ENCODE measurements at regions not wholly inside any gene's neighbourhood (a gene's known extent, or its start where the extent isn't known, plus 50 kb on each side); places are given as distances from the start of the nearest gene placed in this dataset.
A peak's percentile ranks its signal among the peaks of the same experiment; 100 is the strongest.

DNA sequence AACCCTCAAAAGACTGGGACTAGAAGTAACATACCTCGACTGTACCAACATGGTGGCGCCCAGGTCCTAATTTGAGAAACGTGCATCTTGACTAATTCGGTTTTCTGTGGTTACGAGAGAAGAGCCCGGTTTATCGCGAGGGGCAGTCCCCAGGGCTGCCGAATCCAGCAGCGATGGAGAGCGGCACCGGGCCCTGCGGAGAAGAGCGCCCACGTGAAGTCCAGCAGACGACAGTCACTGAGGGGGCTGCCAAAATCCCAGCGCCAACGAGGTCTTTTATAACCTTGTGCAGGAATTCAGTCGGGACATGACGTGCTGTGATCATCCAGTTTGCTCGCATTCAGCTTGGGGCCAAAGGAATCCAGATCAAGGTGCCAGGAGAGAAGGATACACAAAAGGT lies 187.5 kb upstream of the SLITRK2 start:
- H3K9me3 ChIP-seq (ENCODE audit: control insufficient read depth, low read depth, low read length), result peaks cover 14% of the 10 kb centered on the region
- H3K27ac ChIP-seq (ENCODE audit: low read length), result no peak overlapping the region
- WGBS (ENCODE audit: insufficient coverage, low lambda C conversion rate), result no CpG with 5 or more reads among the region's 21 CpGs
- no peak for DNase-seq
- no peak overlapping the region for H3K4me3 ChIP-seq (ENCODE audit: low read length)
- no peaks in the 10 kb centered on the region for H3K4me1 ChIP-seq (ENCODE audit: control insufficient read depth, insufficient read depth, low read length)
- no peaks in the 10 kb centered on the region for H3K36me3 ChIP-seq (ENCODE audit: control insufficient read depth, insufficient read depth, low read length)
- H3K27me3 ChIP-seq (ENCODE audit: control insufficient read depth, insufficient read depth, low read length), result no peaks in the 10 kb centered on the region

DNA sequence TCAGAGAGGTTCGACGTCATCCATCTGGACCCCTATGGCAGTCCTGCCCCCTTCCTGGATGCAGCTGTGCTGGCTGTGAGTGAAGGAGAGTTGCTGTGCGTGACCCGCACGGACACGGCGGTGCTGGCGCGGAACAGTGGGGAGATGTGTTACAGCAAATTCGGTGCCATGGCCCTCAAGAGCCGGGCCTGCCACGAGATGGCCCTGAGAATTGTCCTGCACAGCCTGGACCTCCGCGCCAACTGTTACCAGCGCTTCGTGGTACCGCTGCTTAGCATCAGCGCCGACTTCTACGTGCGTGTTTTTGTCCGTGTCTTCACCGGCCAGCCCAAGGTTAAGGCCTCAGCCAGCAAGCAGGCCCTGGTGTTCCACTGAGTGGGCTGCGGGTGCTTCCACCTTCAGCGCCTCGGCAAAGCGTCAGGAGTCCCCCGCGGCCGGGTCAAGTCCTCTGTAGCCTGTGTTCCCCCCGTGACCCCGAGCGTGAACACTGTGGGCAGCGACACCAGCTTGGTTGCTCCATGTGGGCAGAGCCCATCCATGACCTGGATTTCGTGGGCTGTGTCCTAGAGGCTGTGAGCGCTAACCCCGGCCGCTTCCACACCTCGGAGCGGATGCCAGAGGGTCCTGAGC lies 186.7 kb upstream of the SLITRK2 start:
- DNase-seq, result peak in 1 of 2 donors; percentile 4
- Histone ChIP-seq H3K9me3 (ENCODE audit: control insufficient read depth, low read depth, low read length) (peaks cover 16% of the 10 kb centered on the region), H3K4me1 (ENCODE audit: control insufficient read depth, insufficient read depth, low read length) (no peaks in the 10 kb centered on the region), H3K4me3 (ENCODE audit: low read length) (no peak overlapping the region), H3K27me3 (ENCODE audit: control insufficient read depth, insufficient read depth, low read length) (no peaks in the 10 kb centered on the region), H3K36me3 (ENCODE audit: control insufficient read depth, insufficient read depth, low read length) (no peaks in the 10 kb centered on the region), H3K27ac (ENCODE audit: low read length) (no peak overlapping the region)
- WGBS (ENCODE audit: insufficient coverage, low lambda C conversion rate), result no CpG with 5 or more reads among the region's 40 CpGs

DNA sequence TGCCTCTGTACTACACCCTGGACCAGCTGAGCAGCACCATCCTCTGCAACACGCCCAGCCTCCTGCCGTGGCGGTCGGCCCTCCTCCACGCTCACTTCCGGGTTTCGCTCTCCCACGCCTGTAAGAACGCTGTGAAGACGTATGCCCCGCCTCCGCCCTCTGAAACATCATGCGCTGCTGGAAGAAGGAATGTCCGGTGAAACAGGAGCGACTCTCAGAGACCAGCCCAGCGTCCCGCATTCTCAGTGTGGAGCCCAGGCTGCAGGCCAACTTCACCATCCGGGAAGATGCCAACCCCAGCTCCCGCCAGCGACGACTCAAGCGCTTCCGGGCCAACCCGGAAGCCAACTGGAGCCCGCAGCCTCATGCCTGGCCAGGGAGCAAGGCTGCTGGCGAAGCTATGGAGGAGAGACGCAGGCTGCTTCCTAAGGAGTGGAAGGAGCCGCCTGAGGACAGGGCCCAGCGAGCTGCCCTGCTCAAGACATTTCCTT lies 186.1 kb upstream of the SLITRK2 start:
- no peaks in the 10 kb centered on the region for H3K4me1 ChIP-seq (ENCODE audit: control insufficient read depth, insufficient read depth, low read length)
- no peak for DNase-seq
- peaks cover 17% of the 10 kb centered on the region for H3K9me3 ChIP-seq (ENCODE audit: control insufficient read depth, low read depth, low read length)
- whole genome bisulfite sequencing (ENCODE audit: insufficient coverage, low lambda C conversion rate), result no CpG with 5 or more reads among the region's 29 CpGs
- no peak overlapping the region for H3K4me3 ChIP-seq (ENCODE audit: low read length)
- no peaks in the 10 kb centered on the region for H3K36me3 ChIP-seq (ENCODE audit: control insufficient read depth, insufficient read depth, low read length)
- no peaks in the 10 kb centered on the region for H3K27me3 ChIP-seq (ENCODE audit: control insufficient read depth, insufficient read depth, low read length)
- no peak overlapping the region for H3K27ac ChIP-seq (ENCODE audit: low read length)

DNA sequence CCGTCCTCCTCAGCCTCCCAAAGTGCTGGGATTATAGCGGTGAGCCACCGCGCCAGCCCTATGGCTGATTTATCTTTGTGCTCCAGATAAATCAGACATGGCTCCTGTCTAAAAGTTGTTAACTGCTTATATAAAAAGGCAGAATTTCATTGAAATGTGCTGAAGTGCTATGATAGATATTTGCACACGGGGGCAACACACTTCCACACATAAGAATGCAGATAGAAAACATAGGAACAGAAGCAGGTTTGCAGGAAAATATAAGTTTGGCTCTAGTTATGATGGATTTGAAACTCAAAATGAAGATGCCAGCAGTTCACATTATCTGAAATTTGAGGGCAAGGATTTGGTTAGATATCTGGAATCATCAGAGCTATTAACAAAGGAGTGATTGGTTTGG lies 163.1 kb upstream of the SLITRK2 start:
- Histone ChIP-seq H3K27ac (ENCODE audit: low read length) (no peak overlapping the region), H3K9me3 (ENCODE audit: control insufficient read depth, low read depth, low read length) (no peaks in the 10 kb centered on the region), H3K27me3 (ENCODE audit: control insufficient read depth, insufficient read depth, low read length) (no peaks in the 10 kb centered on the region), H3K4me3 (ENCODE audit: low read length) (no peak overlapping the region), H3K36me3 (ENCODE audit: control insufficient read depth, insufficient read depth, low read length) (no peaks in the 10 kb centered on the region), H3K4me1 (ENCODE audit: control insufficient read depth, insufficient read depth, low read length) (no peaks in the 10 kb centered on the region)
- no peak for DNase-seq
- WGBS (ENCODE audit: insufficient coverage, low lambda C conversion rate), result no CpG with 5 or more reads among the region's 5 CpGs

DNA sequence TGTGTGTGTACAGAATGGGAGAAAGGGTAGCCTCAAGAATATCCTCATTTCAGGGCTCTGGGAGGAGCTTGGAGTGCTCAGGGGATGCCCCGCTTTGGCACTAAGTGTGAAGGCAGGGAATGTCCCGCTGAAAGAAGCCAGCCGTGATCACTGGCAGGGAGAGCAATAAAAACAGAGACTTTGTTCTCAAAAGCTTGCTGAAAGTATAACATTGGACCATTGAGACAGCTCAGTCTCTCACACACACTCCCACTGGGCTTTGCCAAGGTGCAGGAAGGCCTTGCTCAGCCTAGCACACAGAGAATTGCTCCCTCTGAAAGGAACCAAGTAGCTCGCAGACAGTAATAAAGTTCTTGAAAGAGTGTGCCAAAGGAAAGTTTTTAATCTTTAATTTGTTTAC lies 143.8 kb upstream of the SLITRK2 start:
- DNase-seq, result no peak
- no peaks in the 10 kb centered on the region for H3K27me3 ChIP-seq (ENCODE audit: control insufficient read depth, insufficient read depth, low read length)
- no peaks in the 10 kb centered on the region for H3K4me1 ChIP-seq (ENCODE audit: control insufficient read depth, insufficient read depth, low read length)
- WGBS (ENCODE audit: insufficient coverage, low lambda C conversion rate), result no CpG with 5 or more reads among the region's 4 CpGs
- H3K4me3 ChIP-seq (ENCODE audit: low read length), result no peak overlapping the region
- no peak overlapping the region for H3K27ac ChIP-seq (ENCODE audit: low read length)
- H3K36me3 ChIP-seq (ENCODE audit: control insufficient read depth, insufficient read depth, low read length), result no peaks in the 10 kb centered on the region
- H3K9me3 ChIP-seq (ENCODE audit: control insufficient read depth, low read depth, low read length), result no peaks in the 10 kb centered on the region

DNA sequence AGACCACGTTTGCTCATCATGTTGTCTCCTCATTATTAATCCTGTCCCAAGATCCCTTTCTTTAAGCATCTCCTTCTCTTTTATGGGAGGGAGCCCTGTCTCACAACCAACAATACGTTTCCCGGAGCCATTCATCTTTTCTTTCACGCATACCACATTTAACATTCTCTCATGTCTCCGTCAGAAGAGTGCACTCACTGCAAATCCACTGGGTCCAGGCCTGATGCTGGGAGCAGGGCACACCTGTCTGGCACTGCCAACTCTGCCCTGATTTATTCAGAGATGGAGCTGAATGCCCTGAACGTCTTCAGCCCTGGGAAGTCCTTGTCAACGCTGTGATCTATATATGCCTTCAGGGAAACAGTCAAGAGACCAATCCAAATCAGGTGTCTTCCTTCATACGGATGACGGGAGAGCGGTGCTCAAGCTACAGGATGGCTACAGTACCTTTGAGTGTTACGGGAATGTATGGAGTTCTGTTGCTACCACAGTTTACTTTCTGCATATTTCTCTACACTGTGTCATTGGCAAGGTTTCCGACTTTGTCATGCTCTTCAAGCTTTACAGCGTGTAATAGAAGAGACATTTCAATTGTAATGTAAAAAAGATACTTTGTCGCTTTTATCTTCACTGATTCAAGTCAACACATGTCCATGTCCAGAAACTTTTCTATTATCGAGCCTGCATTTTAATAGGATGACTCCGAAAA lies 140.4 kb upstream of the SLITRK2 start:
- Histone ChIP-seq H3K36me3 (ENCODE audit: control insufficient read depth, insufficient read depth, low read length) (no peaks in the 10 kb centered on the region), H3K9me3 (ENCODE audit: control insufficient read depth, low read depth, low read length) (no peaks in the 10 kb centered on the region), H3K27me3 (ENCODE audit: control insufficient read depth, insufficient read depth, low read length) (no peaks in the 10 kb centered on the region), H3K27ac (ENCODE audit: low read length) (no peak overlapping the region), H3K4me1 (ENCODE audit: control insufficient read depth, insufficient read depth, low read length) (no peaks in the 10 kb centered on the region), H3K4me3 (ENCODE audit: low read length) (no peak overlapping the region)
- DNase-seq, result no peak
- WGBS (ENCODE audit: insufficient coverage, low lambda C conversion rate), result 100% methylated on average over 1 of the region's 16 CpGs

DNA sequence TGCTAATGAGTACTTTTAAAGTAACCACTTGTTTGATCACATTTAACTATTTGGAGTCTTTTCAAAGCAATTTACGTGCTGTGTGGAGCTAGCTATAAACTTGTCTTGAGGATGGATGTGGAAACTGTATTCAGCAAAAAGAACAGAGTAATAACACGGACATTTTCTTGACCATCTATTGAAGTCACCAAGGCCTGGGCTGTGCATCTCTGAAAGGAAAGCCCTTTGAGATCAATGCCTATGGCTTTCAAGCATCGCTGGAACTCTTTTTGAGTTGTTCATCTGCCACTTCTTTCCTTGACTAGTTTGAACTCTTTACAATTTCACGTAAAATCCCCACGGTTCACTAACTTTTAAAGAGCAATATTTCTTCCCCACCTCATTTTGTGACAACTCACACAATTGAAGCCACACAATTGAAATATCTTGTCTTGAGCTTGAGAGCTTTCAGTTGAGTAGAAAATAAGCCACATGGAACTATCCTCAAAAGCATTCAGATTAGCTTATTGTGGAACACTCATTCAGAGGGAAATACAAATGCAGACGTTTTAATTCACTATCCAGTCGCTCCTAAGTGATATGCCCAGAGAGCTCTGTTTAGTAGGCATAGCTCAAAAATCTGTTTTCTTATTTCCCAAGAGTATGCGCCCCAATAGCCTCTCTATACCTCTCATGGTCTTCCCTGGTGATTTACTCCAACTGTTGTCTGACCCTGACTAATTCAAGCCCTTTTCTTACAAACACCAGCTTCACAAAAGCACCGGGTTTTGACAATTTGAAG lies 134.9 kb upstream of the SLITRK2 start:
- Histone ChIP-seq H3K4me3 (ENCODE audit: low read length) (no peak overlapping the region), H3K27me3 (ENCODE audit: control insufficient read depth, insufficient read depth, low read length) (no peaks in the 10 kb centered on the region), H3K36me3 (ENCODE audit: control insufficient read depth, insufficient read depth, low read length) (no peaks in the 10 kb centered on the region), H3K4me1 (ENCODE audit: control insufficient read depth, insufficient read depth, low read length) (no peaks in the 10 kb centered on the region), H3K27ac (ENCODE audit: low read length) (no peak overlapping the region), H3K9me3 (ENCODE audit: control insufficient read depth, low read depth, low read length) (no peaks in the 10 kb centered on the region)
- WGBS (ENCODE audit: insufficient coverage, low lambda C conversion rate), result no CpG with 5 or more reads among the region's 9 CpGs
- DNase-seq, result no peak

DNA sequence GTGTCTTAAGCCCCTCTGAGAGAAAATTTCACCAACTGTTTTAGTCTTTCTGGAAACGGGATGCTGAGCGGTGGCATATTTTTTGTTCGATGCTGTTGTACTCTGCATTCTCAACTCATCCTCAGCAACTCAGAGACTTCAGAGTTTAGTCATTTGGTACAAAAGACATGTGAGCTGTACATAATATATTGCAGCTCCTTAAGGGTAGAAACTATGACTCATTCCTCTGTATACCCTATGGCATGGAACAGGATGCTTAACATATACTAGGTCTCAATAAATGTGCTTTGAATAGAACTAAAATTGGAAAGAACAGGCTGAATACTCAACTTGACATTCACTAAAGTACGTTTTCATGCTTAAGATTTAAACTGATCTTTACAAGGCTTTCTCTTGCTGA lies 130.5 kb upstream of the SLITRK2 start:
- no peaks in the 10 kb centered on the region for H3K36me3 ChIP-seq (ENCODE audit: control insufficient read depth, insufficient read depth, low read length)
- H3K4me1 ChIP-seq (ENCODE audit: control insufficient read depth, insufficient read depth, low read length), result no peaks in the 10 kb centered on the region
- no peaks in the 10 kb centered on the region for H3K27me3 ChIP-seq (ENCODE audit: control insufficient read depth, insufficient read depth, low read length)
- H3K27ac ChIP-seq (ENCODE audit: low read length), result no peak overlapping the region
- no peak overlapping the region for H3K4me3 ChIP-seq (ENCODE audit: low read length)
- H3K9me3 ChIP-seq (ENCODE audit: control insufficient read depth, low read depth, low read length), result no peaks in the 10 kb centered on the region
- DNase-seq, result no peak
- no CpG with 5 or more reads among the region's 4 CpGs for WGBS (ENCODE audit: insufficient coverage, low lambda C conversion rate)

DNA sequence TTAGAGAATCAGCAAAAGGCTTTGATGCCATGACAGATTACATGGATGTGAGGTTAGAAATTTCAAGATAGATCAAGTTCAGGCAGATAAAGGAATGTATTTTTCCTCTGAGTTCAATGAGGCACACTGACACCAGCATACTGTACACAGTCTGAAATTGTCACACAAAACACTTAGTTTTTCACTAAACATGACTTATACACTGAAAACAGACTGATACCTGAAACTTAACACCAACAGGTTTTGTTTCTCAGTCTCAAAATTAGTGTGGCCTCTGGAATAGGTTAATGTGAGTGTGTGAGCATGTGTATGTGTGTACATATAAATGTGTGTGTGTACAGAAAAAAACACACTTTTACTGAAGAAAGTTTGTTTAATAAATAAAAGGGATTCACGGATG lies 129.9 kb upstream of the SLITRK2 start:
- DNase-seq, result no peak
- Histone ChIP-seq H3K4me1 (ENCODE audit: control insufficient read depth, insufficient read depth, low read length) (no peaks in the 10 kb centered on the region), H3K27me3 (ENCODE audit: control insufficient read depth, insufficient read depth, low read length) (no peaks in the 10 kb centered on the region), H3K4me3 (ENCODE audit: low read length) (no peak overlapping the region), H3K27ac (ENCODE audit: low read length) (no peak overlapping the region), H3K9me3 (ENCODE audit: control insufficient read depth, low read depth, low read length) (no peaks in the 10 kb centered on the region), H3K36me3 (ENCODE audit: control insufficient read depth, insufficient read depth, low read length) (no peaks in the 10 kb centered on the region)
- WGBS (ENCODE audit: insufficient coverage, low lambda C conversion rate), result no CpG with 5 or more reads among the region's 1 CpG

DNA sequence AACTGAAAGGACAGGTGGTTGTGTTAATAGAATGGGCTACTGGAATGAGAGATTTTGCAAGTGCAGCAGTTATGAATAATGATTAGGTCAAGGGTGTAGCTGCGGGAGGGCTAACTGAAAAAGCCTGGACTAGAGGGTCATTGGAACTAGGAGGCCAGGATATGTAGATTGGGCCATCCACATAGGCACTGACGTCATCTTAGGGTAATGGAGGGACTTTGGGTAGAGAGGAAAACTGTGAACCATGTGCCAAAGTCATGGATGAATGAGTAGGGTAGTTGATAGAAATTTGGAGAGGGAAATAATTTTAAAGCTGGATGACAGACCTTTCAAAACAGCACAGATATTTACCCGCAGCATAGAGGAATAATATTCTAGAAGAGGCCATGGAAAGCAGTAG lies 123.6 kb upstream of the SLITRK2 start:
- H3K4me3 ChIP-seq (ENCODE audit: low read length), result no peak overlapping the region
- H3K4me1 ChIP-seq (ENCODE audit: control insufficient read depth, insufficient read depth, low read length), result no peaks in the 10 kb centered on the region
- no CpG with 5 or more reads among the region's 3 CpGs for WGBS (ENCODE audit: insufficient coverage, low lambda C conversion rate)
- DNase-seq, result no peak
- no peaks in the 10 kb centered on the region for H3K27me3 ChIP-seq (ENCODE audit: control insufficient read depth, insufficient read depth, low read length)
- H3K27ac ChIP-seq (ENCODE audit: low read length), result no peak overlapping the region
- H3K36me3 ChIP-seq (ENCODE audit: control insufficient read depth, insufficient read depth, low read length), result no peaks in the 10 kb centered on the region
- no peaks in the 10 kb centered on the region for H3K9me3 ChIP-seq (ENCODE audit: control insufficient read depth, low read depth, low read length)
